ENCODE measurements at regions not wholly inside any gene's neighbourhood (a gene's known extent, or its start where the extent isn't known, plus 50 kb on each side); places are given as distances from the start of the nearest gene placed in this dataset.
"Not testable (repeated sequence)": the region's sequence is repeated elsewhere in the genome, so short reads cannot be mapped to it uniquely, and the experiment has no call there.

DNA sequence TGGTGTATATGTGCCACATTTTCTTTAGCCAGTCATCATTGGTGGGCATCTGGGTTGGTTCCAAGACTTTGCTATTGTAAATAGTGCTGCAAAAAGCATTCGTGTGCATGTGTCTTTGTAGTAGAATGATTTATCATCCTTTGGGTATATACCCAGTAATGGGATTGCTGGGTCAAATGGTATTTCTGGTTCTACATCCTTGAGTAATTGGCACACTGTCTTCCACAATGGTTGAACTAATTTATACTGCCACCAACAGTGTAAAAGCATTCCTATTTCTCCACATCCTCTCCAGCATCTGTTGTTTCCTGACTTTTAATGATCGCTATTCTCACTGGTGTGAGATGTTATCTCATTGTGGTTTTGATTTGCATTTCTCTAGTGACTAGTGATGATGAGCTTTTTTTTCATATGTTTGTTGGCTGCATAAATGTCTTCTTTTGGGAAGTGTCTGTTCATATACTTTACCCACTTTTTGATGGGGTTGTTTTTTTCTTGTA is 264.6 kb upstream of the ETAA1 start:
- not testable (repeated sequence) for DNase-seq

DNA sequence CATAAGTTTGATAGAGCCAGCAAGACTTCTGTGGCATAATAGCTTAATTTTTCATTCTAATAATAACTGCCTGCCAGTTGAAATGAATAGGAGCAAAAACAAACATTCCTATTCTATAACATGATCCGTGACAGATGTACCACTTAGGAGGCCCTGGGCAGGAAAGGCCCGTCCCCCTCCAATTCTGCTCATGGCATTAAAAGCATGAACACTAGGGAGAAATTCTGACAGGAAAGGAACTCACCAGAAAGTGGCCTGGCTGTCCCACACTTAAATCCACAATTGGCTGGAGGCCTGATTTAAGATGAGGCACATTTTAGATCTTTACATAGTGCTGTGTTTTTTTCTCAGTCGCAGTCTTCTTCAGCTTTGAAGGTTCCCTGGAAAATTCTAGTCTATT is 261.9 kb upstream of the ETAA1 start:
- DNase-seq = no peak

DNA sequence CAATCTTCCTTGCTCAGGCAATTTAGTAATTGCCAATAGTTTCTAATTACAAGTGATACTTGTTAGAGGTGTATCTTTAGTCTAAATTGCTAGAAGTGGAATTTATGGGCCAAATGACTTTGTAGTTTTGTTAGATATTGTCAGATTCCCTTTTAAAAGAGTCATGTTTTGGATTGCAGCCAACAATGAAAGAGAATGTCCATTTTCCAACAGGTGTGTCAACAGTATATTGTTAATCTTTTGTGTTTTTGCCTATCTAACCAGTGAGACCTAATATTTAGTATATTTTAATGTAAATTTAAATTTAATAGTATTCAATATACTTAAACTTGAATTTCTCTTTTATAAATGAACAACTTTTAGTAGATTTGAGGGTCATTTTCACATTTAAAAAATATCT is 259.4 kb upstream of the ETAA1 start:
- no peak for DNase-seq

DNA sequence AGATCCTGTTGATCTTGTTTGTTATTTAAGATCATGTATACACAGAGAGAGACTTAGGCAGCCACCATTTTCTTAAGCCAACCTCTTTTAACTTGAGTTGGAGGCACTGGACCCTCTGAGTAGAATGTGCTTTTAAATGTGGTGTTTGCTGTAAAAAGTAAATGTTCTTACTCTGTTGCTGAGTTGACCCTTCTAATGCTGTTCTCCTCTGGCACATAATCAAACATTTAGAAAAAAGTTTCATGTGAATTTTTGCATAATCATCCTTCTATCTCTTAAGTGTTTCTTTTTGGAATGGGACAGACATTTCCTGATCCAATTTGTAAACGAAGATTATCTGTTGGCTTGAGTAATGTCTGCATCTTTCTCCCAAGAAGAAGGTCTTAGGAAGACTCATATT is 255.1 kb upstream of the ETAA1 start:
- no peak for DNase-seq

DNA sequence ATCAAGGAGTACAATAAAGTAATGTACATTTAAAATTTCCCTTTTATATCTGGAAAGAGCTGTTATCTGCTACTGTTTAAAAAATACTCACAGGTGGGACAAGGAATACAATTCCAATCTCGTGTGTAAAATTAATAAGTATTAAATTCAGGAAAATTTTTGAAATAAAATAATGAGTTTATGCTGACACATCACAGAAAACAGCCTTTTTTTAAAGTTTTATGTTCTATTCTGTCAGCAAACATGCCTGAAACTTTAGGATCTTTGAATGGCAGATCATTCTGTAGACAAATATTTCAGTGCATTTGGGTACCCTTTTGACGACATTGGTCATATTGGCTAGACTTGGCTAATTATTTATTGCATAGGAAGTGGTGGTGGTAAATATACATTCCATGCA is 254.4 kb upstream of the ETAA1 start:
- no peak for DNase-seq

DNA sequence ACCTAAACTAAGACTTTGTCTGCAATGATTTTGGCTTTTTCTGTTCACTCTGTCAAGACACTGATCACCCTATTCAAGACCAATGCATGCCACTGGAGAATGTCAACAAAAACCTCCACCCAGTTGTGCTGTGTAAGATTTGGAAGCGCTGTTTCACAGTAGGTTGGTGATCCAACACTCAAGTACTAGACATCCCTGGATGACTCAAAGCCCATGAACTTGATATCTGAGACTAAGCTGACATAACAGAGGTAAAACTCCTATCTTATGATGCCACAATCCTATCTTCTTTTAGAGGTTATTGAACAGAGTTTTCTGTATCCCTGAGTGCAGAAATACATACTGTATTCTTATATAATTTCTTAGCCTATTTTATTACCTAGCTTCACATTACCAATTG is 251.3 kb upstream of the ETAA1 start:
- DNase-seq = no peak

DNA sequence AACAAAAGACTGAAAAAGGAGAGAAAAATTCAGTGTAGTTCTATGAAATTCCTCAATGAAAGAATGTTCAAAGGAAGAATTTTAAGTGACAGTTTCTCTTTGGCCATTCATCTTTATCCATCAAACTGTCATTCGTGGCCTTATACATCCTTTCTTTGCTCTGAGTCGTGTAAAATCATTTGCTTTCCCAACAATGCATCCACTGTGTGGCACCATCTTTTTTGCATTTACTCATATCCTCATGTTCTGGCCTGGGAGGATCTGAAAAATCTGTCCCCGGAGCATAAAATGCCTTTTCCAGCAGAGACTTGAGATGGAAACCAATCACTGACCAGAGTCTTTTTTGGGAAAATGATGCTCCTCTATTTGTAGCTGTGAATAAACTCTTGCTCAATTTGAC is 240.3 kb upstream of the ETAA1 start:
- no peak for DNase-seq

DNA sequence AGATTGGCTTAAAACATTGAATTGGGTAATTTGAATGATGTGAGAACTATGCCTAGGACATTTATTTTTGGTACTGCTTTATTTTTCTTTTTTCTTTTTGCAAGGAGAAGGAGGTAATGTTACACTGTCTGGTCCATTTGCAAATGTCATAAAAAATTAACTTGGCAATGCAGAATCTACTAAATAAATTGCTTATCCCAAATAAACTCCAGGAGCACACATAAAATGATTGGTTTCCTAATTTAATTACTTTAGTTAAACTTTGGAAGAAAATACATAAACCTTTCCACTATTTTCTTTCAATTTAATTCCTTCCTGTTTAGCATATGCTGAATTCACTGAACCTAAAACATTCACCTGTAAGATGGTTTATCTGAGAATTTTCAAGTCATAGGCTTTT is 238.4 kb upstream of the ETAA1 start:
- no peak for DNase-seq

DNA sequence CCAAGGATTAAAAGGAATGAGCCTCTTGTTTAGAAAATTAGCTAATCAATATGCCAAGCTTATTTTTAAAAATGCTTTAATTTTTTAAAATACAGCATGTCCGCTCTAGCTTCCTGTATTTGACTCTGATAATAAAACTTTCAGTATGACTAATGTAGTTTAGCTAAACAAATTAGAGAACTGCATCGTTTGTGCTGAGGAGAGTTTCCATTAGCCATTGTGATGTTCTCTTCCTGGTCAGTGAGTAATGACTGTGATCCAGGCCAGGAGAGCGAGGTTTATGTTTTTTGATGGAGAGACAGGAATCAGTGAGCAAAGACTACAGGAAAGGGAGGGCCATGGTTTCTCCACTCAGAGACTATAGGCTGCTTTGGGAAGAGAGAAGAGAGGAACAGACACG is 237.2 kb upstream of the ETAA1 start:
- no peak for DNase-seq

DNA sequence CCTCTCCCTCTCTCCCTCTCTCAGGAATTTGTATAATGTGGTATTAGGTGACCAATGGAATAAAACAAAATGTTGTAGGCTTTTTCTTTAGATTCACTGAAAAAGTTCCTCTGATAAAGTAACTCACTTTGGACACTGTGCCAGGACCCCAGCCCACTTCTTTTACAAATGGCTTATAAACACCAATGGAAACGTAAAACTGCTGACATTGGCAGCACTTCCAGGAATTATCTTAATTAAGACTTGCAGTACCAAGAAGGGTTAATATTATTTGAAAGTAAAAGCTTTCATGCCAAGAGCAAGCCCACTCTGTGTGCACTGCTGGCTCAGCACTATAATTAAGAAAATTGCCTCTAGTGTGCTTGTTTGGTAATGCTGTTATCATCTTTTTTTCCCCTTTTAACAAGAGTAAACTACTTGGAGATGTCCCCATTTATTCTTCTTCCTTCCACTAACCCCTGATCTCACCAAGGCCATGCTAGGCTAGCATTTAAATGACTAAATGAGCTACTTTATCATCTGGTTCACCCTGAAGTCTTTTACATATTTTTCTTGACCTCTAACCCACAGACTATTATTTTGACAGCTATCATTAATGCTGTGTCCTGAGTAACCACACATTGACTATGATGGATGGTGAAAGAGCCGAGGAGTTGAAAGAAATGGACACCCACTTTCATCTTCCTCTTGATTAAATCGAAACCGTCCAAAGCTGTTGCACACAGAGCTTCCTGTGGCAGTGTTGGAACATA is 232.2 kb upstream of the ETAA1 start:
- DNase-seq = no peak

DNA sequence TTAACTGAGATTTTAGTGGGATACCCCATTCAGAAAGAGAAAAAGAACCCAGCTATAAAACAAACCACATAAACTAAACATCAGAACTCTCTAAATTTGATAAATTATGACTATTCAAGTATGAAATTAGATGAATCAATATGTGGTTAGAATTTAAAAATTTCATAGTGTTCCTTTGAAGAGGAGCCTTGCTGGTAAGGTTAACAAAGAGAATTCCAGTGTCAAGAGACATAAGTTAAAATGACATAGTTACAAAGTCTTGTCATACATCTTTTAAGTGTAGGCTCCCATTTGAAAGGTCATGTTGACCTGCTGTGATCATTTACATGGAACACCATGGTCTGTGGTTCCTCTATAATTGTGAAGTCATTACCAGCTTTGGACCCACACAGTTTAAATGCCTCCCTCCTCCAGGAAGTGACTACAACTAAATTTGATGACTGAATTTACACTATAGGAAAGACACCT is 231.6 kb upstream of the ETAA1 start:
- DNase-seq = no peak

DNA sequence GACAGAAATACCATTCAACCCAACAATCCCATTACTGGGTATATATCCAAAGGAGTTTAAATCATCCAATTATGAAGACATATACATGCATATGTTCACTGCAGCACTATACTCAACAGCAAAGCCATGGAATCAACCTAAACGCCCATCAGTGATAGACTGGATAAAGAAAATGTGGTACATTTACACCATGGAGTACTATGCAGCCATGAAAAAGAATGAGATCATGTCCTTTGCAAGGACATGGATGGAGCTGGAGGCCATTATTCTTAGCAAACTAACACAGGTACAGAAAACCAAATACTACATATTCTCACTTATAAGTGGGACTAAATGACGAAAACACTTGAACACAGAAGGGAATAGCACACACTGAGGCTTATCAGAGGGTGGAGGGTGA is 230.6 kb upstream of the ETAA1 start:
- not testable (repeated sequence) for DNase-seq

DNA sequence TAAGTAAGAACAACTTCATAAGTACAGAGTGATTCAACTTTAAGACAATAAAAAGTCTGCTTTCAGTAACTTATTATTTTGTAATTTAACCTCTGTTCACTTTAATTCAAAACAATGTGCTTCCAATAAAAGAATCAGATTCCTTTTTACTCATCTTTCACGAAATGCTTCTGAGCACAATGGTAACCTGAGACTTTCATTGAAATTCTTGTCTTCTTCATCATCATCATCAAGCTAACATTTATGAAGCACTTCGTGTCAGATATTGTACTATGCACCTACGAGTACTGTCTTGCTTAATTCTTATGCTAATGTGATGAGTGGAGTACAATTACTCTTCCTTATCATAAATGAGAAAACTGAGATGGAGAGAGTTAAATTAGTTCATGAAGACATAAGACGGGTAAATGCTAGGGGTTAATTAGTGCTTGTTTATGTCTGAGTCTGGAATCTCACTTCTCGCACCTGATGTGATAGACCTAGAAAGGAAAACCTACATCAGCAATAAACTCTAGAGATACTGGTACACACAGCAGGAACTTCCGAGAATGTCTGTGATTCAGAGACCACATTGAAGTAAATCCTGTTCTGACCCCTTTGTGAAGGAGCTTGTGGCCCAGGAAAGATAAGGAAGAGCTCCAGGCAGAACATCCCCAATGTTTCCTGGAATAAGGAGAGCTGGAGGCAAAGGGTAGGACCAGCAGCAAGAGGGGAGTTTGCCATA is 227.6 kb upstream of the ETAA1 start:
- no peak for DNase-seq

DNA sequence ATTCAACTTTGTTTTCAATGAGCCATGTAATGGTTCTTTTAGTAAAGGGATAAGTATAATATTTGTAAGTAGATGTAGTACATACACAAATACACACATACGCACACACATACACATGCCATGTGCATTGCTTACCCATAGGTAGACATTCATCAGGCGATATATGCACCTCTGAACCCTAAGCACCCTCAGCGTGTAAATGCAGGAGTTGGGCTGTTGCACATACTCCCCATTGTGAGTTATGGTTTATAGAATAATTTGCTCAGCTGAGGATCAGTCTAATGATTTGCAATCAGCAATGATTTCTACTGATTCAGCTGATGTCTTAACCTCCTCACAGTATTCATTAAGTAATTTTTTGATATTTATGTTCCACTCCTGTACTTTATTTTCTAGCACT is 217.6 kb upstream of the ETAA1 start:
- no peak for DNase-seq

DNA sequence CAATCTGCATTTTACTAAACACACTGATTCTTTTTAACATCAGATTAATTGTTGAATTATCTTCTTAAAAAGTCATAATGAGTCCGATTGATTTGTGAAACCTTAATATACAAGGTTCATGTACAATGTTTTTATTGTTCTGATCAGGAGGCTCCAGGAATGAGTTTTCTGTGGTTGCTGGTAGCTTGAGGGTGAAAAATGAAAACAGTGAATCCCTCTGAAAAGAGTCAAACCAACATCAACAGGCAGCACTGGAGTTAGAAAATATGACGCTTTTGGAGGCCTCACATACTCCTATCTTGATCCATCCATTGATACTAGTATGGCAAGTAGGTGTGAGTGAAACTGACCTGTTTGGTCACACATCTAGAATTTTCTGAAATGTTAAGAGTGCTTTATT is 216.3 kb upstream of the ETAA1 start:
- DNase-seq = no peak

DNA sequence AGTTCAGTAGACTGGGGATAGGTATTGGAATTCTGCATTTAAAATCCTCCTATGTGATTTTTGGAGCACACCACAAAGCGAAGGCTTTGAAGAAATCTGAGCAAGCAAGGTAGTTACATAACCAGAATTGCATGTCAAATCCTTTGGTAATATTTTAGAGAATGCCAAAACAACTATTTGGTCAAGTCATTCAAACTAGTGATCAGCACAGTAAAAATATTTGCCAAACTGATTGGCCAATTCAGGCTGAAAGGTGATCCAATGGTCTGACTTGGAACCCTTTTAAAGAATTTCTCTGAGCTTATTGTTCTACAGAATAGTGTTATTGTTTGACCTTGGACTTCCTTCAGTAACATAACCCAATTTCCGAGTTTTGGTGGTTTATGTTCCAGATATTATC is 214.2 kb upstream of the ETAA1 start:
- DNase-seq = no peak

DNA sequence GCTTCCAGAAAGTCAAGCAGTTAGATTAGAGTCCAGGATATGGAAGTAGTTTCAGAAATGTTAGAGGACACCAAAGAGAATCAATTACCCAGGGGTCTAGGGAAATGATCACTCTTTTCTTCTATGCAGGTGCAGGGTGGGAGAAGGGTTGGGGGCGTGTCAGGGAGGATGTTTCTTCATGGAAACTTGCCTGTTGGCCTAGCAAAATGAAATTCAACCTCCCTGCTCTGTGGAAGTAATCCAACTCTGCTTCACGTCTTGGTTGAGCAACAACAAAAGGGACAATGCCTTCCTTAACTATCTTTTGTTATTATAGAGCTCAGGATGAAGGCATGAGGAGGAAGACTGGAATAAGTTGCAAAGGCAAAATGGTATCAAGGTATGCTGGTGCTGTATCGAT is 210.8 kb upstream of the ETAA1 start:
- no peak for DNase-seq

DNA sequence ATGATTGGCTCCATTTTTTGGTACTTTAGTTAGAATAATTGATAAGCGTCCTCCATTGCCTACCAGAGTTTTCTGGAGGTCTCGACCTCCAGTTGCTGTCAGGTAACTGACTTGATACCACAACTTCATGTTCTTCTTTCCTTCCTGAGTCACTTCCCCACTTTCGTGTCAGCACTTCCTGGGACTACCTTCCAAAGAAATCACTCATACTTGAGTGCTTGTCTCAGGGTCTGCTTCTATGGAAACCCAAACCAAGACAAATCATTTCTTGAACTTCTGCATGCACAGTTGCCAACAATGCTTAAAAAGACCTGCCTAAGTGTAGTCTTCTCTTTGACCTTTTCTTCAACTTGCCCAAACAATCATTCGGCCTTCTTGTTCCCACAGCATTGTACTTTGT is 210.3 kb upstream of the ETAA1 start:
- no peak for DNase-seq

DNA sequence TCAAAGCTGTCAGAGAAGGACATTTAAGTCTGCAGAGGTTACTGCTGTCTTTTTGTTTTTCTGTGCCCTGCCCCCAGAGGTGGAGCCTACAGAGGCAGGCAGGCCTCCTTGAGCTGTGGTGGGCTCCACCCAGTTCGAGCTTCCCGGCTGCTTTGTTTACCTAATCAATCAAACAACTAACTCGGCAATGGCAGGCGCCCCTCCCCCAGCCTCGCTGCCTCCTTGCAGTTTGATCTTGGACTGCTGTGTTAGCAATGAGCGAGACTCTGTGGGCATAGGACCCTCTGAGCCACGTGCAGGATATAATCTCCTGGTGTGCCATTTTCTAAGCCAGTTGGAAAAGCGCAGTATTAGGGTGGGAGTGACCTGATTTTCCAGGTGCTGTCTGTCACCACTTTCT is 201.8 kb upstream of the ETAA1 start:
- DNase-seq = not testable (repeated sequence)

DNA sequence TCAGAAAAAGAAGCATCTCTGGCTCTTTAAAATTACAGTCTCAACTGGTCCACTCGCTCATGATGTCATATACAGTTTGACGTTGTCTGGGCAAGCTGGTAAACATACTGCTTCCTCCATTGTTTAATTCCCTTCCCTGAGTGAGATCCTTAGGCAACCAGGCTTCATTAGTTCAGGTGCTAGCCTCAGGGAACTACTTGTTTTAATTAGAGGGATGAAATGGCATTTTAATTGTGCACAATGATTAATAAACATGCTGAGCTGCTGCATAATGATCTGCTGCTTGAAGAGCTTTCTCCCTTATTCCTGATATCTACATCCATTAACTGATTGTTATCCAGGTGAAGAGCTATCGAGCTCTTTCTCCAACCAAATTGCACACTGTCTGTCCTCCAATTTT is 195.6 kb upstream of the ETAA1 start:
- DNase-seq = no peak

DNA sequence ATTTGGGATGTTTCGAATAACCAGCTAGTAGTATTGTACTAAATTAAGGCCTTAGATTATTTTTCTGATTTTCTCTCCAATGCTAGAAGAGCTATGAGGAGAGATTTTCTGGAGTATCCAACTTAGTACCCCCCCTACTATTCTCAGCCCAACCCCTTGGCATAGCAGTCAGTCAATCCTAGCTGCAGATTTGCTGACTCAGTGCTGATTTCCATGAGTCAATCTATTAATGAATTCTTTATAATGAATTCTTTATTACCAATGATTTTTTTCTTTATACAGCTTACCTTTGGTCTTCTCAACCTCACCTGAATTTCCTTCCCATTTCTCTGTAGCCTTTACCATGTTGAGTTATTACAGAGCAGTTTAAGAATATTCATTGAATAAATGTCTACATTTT is 192.8 kb upstream of the ETAA1 start:
- no peak for DNase-seq

DNA sequence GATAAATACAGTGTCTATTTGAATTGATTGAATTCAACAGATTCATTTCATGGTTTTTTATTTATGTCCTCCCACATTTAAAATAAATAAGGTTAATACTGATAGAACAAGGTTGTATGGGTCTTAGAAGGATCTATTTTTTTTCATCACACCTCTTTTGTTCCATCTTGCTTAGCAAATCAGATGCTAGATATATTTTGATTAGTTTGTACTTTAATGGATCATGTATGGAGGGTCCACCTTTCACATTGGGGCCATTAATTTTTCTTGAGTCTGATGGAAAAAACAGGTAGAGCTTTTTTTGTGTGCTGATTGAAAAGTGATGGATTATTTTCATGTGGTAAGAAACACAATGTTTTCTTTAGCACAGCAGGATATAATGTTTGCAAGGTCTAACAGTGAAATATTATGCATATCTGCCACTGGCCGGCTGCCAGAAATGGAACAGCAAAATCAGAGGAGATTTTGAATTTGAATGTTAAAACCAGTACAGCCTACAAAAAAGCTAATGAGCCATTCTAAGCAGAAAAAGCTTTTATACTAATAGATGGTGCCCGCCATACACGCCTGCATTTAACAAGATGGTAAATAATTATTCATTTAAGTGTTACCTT is 188.1 kb upstream of the ETAA1 start:
- no peak for DNase-seq

DNA sequence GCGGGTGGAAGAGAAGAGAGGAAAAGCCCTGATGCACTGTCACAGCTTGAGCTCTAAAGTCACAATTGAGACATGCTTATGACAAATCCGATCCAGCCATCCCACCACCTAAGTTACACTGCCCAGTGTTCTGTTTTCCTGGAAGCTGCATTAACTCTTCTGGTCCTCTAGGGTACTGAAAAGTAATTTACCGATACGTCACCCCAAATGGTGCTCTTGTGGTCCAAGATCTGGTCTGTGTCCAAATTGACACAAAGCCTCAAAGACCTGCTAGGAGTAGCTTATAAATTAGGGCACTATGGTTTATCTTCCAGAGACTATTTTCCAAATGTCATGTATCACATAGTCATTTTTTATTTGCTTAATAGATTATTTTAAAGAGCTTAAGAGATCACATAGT is 186.7 kb upstream of the ETAA1 start:
- no peak for DNase-seq

DNA sequence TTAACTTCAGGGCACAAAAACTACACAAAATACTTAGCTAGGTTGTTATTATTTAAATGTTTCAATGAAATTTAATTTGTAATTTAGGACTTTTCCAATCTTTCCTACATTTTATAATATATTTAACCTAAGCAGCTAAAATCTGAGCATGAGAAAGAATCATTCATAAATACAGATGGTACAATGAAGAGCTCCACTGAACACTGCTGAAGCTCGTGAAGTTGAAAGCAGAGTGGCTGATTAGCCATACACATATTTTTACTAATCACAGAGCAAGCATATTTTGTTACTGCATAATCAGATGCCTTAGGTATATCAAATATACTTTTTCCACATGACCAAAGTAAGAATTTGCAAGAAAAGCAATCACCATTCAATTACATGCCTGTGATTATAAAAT is 184.9 kb upstream of the ETAA1 start:
- DNase-seq = no peak

Data from suppressor macrophage treated with lipopolysaccharide for 1 hour (primary cell).